NCI-H526 treated with DMSO at 0.1 percent for 48 hours (cell line): ENCODE measurements at regions not wholly inside any gene's neighbourhood (a gene's known extent, or its start where the extent isn't known, plus 50 kb on each side); places are given as distances from the start of the nearest gene placed in this dataset.

Source experiments
- DNase-seq: peaks from one replicate; lab custom pipeline; 2025; lab: John Stamatoyannopoulos, UW

GRCh38 chr4:156595041-156595440 is 376.6 kb downstream of the PDGFC start:
- DNase-seq = no peak

GRCh38 chr4:156594624-156595023 is 377.0 kb downstream of the PDGFC start:
- DNase-seq = no peak

- no peak for DNase-seq
Measured at GRCh38 chr4:156593464-156593863, 378.1 kb downstream of the PDGFC start.

DNA sequence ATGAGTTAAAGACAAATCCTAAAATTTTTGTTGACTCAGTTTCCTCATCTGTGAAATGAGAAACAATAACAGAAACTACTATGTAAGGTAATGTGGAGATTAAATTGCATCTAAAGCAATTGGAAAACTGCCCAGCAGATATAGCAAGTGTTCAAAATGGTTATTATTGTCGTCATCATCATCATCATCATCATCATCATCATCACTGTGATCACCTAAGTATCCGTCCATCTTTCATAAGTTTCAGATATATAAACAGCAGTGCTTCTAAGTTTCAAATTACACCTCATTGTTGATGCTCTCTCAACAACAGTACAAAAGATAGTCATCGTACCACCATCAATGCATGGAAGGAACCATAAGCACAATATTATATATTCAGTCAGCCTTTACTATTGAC is 379.9 kb downstream of the PDGFC start:
- DNase-seq = no peak

DNA sequence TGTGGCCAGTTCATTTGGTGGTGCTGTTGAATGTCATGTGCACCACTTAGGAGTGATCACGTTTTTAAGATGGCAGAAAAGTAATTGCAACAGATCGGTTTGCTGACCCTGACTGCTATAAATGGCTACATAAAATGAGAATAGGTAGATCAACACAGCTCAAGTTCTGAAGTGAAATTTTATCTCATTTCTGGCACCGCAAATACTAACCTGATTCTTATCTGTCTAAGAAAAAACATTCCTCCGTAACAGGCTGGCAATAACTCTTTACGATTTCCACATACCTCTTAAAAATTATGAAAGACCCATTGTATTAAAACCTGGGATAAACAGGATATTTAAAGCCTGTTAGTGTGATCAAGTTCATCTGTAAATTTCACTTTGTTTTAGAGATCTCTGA is 387.5 kb downstream of the PDGFC start:
- no peak for DNase-seq

GRCh38 chr4:156583265-156583664 is 388.3 kb downstream of the PDGFC start:
- DNase-seq = no peak

DNA sequence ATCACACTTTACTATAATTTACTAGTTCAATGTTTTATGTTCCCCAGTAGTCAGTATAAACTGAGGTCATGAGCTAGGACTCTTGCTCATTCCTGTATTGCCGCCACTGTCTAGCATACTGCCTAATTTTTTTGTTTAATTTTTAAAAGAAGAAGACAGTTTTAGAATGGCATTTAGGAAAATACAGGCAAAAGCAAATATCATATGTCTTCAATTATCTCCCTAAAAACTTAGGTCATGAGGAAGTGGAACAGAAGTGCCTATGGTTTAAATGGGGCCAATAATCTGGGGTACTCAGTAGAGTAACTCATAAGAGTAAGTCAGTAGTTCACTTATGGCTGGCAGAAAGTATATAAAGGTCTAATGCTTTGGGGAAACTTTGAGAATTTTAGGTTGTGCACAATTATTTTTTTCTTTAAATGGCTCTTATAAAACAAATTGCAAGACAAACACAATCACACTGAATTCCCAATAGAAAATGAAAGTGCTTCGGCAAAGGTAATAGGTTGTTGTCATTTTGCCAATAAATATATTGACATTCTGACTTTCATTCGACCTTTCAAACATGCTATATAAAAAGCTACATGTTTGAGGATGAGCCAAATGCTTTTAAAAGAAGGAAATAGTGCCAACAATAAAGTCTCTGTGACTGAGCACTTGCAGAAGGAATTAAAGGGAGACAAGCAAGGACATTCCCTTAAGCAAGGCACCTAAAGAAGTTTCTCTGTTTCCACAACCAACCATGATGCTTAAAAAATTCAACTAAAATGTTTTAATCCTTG is 390.1 kb downstream of the PDGFC start:
- DNase-seq = no peak

GRCh38 chr4:156578713-156579112 is 392.9 kb downstream of the PDGFC start:
- no peak for DNase-seq

GRCh38 chr4:156578005-156578404 is 393.6 kb downstream of the PDGFC start:
- no peak for DNase-seq

DNA sequence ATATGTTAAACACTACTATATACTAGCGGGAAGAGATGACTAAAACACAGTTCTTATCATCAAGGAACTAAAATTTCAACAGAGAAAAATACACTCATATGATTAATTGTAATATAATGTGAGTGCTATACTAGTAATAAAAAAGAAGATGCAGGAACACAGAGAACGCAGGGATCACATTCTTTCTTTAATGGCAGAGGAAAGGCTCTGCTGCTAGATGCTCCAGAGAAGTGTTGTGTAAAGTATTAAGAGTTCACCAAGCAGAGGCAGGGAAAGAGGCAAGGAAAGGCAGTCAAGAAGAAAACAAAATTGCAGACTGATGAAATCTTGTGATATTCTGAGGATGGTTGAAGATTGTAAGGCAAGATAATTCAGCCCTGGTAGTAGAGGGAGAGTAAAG is 394.7 kb downstream of the PDGFC start:
- DNase-seq = no peak

DNA sequence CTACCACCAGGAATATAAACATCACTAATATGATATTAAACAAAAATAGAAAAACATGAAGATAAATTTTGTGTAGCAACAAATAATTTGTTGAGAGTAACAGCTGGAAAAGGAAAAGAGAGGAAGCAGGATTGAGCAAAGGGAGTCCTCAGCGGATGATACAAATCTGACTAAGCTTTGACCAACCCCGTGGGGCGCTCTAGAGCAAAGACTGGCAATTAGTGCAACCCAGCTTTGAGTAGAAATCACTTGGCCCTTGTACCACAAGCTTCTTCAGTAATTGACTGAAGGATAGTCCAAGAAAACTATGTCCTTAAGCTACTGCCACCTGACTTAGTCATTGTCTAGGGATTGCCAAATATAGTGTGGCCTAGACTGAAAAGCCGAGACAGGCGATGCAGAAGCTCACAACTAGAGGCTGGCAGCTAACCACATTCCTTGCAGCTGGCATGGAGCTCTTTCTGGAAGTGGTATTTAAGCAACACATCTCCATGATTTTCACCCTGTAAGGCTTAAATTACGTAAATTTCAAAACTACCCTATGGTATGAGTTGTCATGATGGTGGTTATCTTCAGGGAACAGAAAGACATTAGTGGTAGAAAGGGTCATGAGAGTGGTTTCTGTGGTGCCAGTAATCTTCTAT is 396.0 kb downstream of the PDGFC start:
- no peak for DNase-seq

- no peak for DNase-seq
Measured at GRCh38 chr4:156571146-156571545, 400.5 kb downstream of the PDGFC start.

DNA sequence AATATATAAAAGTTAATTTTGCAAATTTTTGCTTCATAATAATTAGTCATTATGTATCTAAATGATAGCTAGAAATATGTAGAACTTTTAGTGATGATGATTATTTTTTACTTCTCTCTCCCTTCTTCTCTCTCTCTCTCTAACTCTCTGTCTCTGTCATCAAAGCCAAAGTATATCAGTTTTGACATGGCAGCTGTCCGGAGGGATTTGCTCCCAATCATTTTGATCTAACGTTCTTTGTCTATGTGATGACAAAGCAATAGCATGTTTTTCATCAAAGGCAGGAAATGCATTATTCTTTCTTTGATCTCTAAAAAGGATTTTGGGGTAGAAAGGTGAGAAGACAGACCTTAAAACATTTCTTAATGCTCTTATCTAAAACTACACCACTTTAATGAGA is 402.1 kb downstream of the PDGFC start:
- no peak for DNase-seq

DNA sequence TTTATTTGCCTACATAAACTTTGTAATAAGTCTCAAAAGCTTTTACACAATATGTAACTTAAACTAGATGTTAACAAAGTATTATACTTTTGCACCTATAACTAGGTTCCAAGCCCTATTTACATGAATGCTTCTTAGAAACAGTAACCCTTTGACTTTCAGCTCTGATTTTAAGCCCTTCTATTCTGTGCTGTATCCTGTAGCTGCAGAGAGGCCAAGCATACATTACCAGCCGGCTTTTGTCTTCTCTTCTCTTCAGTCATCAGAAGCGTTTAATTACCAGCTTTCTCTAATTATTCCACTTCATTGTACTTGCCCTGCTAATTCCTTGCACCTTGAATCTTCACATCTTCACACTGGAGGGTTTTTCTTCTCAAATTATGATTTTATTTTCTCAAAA is 403.1 kb downstream of the PDGFC start:
- DNase-seq = no peak

DNA sequence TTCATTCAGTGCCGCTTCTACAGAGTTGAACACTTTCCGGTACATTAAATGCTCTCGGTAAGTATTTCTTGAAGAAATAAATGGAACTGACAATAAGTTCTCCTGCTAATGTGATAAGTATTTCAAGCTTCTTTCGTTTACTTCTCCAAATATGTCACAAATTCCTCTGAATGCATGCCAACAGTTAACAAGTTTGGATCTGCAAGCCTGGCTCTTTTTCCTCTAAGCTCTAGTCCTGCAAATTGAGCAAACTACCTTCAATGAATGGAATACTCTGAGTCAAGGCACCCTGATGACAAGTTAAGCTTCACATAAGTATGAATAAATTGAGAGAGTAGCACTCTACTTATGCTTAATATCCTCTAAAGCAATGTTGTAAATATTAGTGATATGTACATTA is 403.6 kb downstream of the PDGFC start:
- no peak for DNase-seq

DNA sequence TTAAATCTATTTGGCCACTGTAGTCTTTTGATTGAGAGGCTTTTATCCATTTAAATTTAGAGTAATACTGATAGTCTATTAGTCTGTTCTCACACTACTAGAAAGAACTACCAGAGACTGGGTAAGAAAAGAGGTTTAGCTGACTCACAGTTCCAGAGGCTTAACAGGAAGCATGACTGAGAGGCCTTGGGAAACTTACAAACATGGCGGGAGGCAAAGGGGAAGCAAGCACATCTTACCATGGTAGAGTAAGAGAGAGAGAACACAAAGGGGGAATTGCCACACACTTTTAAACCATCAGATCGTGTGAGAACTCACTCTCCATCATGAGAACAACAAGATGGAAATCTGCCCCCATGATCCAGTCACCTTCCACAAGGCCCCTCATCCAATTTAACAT is 410.9 kb downstream of the PDGFC start:
- no peak for DNase-seq

DNA sequence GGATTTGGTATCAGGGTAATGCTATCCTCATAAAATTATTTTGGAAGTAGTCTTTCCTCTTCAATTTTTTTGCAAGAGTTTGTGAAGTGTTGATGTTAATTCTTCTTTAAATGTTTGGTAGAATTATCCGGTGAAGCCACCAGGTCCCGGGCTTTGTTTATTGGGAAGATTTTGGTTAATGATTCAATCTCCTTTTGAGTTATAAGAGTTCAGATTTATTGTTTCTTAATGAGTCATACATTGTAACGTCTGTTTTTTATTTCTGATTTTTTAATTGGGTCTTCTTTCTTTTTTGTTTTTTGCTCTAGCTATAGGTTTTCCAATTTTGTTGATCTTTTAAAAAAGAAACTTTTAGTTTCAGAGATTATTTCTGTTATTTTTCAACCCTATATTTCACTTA is 412.3 kb downstream of the PDGFC start:
- DNase-seq = no peak

GRCh38 chr4:156558373-156559025 is 413.1 kb downstream of the PDGFC start:
- DNase-seq = no peak

- no peak for DNase-seq
Measured at GRCh38 chr4:156557920-156558319, 413.7 kb downstream of the PDGFC start.

DNA sequence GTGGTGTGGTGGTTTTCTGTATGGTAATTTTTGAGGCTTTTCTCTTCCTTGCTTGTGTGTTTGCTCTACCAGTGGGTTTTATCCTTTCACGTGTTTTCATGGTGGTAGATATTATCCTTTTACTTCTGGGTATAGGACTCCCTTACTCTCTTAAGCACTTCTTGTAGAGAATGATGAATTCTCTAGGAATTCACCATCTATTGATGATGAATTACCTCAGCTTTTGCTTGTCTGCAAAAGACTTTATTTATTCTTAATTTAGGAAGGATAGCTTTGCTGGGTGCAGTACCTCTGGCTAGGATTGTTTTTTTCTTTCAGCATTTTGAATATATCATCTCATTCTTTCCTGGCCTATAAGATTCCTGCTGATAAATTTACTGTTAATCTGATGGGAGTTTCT is 415.3 kb downstream of the PDGFC start:
- no peak for DNase-seq

- no peak for DNase-seq
Measured at GRCh38 chr4:156553659-156554058, 417.9 kb downstream of the PDGFC start.

- DNase-seq = no peak
Measured at GRCh38 chr4:156547891-156548290, 423.7 kb downstream of the PDGFC start.

GRCh38 chr4:156547439-156547838 is 424.2 kb downstream of the PDGFC start:
- no peak for DNase-seq
